ENCODE measurements at regions not wholly inside any gene's neighbourhood (a gene's known extent, or its start where the extent isn't known, plus 50 kb on each side); places are given as distances from the start of the nearest gene placed in this dataset.
"Not testable (repeated sequence)": the region's sequence is repeated elsewhere in the genome, so short reads cannot be mapped to it uniquely, and the experiment has no call there.

- DNase-seq (ENCODE audit: low spot score in 2 of 2): no peak
- no peaks in the 10 kb centered on the region for H3K36me3 Mint-ChIP-seq
- no peaks in the 10 kb centered on the region for H3K9me3 Mint-ChIP-seq
- no peaks in the 10 kb centered on the region for H3K4me1 Mint-ChIP-seq
- peaks cover 7% of the 10 kb centered on the region for H3K27me3 Mint-ChIP-seq
- no peak for ATAC-seq (ENCODE audit: low read depth)
- H3K4me3 Mint-ChIP-seq: no peak overlapping the region
- no peak overlapping the region for H3K27ac Mint-ChIP-seq
These were observed 114.7 kb upstream of the OTOS start for GRCh38 chr2:240255165-240255491.

GRCh38 chr2:240255811-240256703, 115.6 kb upstream of the OTOS start:
- H3K36me3 Mint-ChIP-seq: no peaks in the 10 kb centered on the region
- peaks cover 2% of the 10 kb centered on the region for H3K9me3 Mint-ChIP-seq
- DNase-seq (ENCODE audit: low spot score in 2 of 2) (no peak), ATAC-seq (ENCODE audit: low read depth) (no peak)
- no peak overlapping the region for H3K4me3 Mint-ChIP-seq
- H3K4me1 Mint-ChIP-seq: no peaks in the 10 kb centered on the region
- peaks cover 6% of the 10 kb centered on the region for H3K27me3 Mint-ChIP-seq
- H3K27ac Mint-ChIP-seq: no peak overlapping the region

DNA sequence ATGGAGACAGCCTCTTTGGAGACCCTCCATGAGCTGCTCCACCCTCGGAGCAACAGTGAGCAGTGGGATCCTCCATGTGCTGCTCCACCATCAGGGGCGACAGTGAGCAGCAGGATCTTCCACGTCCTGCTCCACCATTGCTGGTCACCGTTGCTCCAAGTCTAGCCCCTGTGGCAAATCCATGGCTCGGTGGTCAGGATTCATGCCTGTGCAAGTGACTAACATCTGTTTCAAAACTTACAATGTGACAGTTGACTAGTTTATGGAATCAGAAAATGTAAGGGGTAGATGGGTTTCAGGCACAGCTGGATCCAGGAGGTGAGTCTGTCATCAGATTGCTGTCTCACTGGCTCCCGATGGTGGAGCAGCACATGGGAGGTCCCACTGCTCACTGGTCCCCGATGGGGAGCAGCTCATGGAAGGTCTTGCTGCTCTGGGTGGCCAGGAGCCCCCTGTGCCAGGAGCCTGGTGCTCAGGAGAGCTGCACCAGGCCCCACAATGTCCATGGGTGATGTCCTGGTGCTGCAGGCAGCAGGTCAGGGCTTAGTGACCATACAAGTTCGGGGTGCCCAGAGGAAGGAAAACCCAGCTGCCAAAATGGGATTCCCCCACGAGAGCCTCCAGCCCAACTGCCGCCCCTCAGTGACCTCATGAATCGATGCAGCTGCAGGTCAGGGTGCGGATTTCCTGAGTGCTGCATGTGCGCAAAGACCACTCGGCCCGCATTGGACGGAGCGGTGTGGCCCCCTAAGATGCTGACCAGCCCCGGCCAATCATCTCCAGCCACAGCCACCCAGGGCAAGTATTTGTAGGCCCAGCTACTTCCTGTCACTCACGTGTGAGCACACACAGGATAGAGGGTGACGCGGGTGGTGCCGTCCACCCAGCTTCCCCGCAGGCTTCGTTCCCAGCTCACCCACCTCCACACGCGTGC, 116.5 kb upstream of the OTOS start:
- DNase-seq (ENCODE audit: low spot score in 2 of 2) (no peak), ATAC-seq (ENCODE audit: low read depth) (no peak)
- H3K9me3 Mint-ChIP-seq: peaks cover 7% of the 10 kb centered on the region
- H3K4me1 Mint-ChIP-seq: no peaks in the 10 kb centered on the region
- peaks cover 6% of the 10 kb centered on the region for H3K27me3 Mint-ChIP-seq
- H3K36me3 Mint-ChIP-seq: no peaks in the 10 kb centered on the region
- no peak overlapping the region for H3K4me3 Mint-ChIP-seq
- no peak overlapping the region for H3K27ac Mint-ChIP-seq

DNA sequence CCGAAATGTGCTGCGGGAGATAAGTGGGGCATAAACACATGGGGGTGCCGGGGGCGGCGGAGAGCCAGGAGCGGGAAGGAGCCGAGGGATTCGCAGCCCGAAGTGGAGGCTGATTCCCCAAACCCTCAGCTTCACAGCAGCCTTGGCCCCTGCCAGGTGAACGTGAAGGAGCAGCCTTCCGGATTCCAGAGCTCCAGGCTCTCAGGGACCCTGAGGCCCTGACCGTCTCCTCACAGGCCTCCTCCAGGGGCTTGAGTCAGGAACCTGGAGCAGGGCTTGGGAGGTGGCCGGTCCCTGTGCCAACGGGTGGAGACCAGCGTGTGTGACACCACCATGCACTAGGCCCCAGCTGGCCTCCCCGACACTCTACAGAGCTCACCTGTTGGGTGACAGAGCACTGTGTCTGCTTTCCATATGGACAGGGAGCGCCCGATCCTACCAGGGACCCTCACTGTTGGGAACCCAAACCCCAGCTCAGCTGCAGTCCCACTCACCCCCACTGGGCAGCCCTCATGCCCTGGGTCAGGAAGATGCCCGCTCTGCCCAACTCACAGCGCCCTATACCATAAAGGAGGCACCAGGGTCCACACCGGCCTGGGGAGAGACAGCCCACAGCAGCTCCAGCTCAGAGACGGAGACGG, 117.6 kb upstream of the OTOS start:
- Mint-ChIP-seq H3K27ac (no peak overlapping the region), H3K9me3 (peaks cover 11% of the 10 kb centered on the region), H3K4me3 (no peak overlapping the region), H3K4me1 (no peaks in the 10 kb centered on the region), H3K27me3 (peaks cover 6% of the 10 kb centered on the region), H3K36me3 (no peaks in the 10 kb centered on the region)
- ATAC-seq (ENCODE audit: low read depth) (no peak), DNase-seq (ENCODE audit: low spot score in 2 of 2) (no peak)

GRCh38 chr2:240258685-240259084, 118.2 kb upstream of the OTOS start:
- H3K36me3 Mint-ChIP-seq: no peaks in the 10 kb centered on the region
- peaks cover 4% of the 10 kb centered on the region for H3K27me3 Mint-ChIP-seq
- DNase-seq (ENCODE audit: low spot score in 2 of 2) (no peak), ATAC-seq (ENCODE audit: low read depth) (no peak)
- H3K4me1 Mint-ChIP-seq: no peaks in the 10 kb centered on the region
- no peak overlapping the region for H3K27ac Mint-ChIP-seq
- no peak overlapping the region for H3K4me3 Mint-ChIP-seq
- peaks cover 15% of the 10 kb centered on the region for H3K9me3 Mint-ChIP-seq

- Mint-ChIP-seq H3K27ac (no peak overlapping the region), H3K9me3 (peaks cover 19% of the 10 kb centered on the region), H3K4me3 (no peak overlapping the region), H3K27me3 (peaks cover 4% of the 10 kb centered on the region), H3K36me3 (no peaks in the 10 kb centered on the region), H3K4me1 (no peaks in the 10 kb centered on the region)
- DNase-seq (ENCODE audit: low spot score in 2 of 2): no peak
- no peak for ATAC-seq (ENCODE audit: low read depth)
These were observed 118.9 kb upstream of the OTOS start for GRCh38 chr2:240259201-240259923.

GRCh38 chr2:240259924-240260529, 119.6 kb upstream of the OTOS start:
- Mint-ChIP-seq H3K9me3 (peaks cover 22% of the 10 kb centered on the region), H3K27me3 (peaks cover 4% of the 10 kb centered on the region), H3K4me3 (no peak overlapping the region), H3K4me1 (no peaks in the 10 kb centered on the region), H3K36me3 (no peaks in the 10 kb centered on the region), H3K27ac (no peak overlapping the region)
- no peak for DNase-seq (ENCODE audit: low spot score in 2 of 2)
- ATAC-seq (ENCODE audit: low read depth): no peak

GRCh38 chr2:240260664-240261063, 120.2 kb upstream of the OTOS start:
- no peaks in the 10 kb centered on the region for H3K27me3 Mint-ChIP-seq
- no peak overlapping the region for H3K27ac Mint-ChIP-seq
- H3K4me3 Mint-ChIP-seq: no peak overlapping the region
- no peak for DNase-seq (ENCODE audit: low spot score in 2 of 2)
- ATAC-seq (ENCODE audit: low read depth): no peak
- no peaks in the 10 kb centered on the region for H3K36me3 Mint-ChIP-seq
- peaks cover 26% of the 10 kb centered on the region for H3K9me3 Mint-ChIP-seq
- no peaks in the 10 kb centered on the region for H3K4me1 Mint-ChIP-seq

GRCh38 chr2:240262578-240262977, 122.1 kb upstream of the OTOS start:
- not testable (repeated sequence) for H3K27me3 Mint-ChIP-seq; H3K4me3 Mint-ChIP-seq; H3K36me3 Mint-ChIP-seq; ATAC-seq (ENCODE audit: low read depth); H3K4me1 Mint-ChIP-seq; H3K27ac Mint-ChIP-seq; DNase-seq (ENCODE audit: low spot score in 2 of 2)
- H3K9me3 Mint-ChIP-seq: peaks cover 28% of the 10 kb centered on the region

DNA sequence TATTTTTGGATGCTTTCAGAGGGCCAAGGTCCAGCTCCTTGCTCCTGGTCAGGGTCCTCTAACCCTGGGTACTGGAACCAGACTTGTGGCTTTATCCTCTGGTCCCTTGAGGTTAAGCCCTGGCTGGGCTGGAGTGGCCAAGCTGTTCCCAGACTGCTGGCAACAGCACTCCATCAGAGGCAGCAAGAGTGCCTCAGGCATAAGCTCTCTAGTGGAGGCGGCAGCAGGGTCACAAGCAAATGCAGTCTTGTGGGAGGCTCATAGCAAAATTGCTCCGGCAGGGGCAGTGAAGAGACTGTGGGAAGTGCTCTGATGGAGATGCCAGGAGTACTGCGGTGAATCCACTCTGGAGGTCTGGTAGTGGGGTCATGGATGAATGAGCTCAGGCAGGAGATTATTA, 128.9 kb upstream of the OTOS start:
- DNase-seq (ENCODE audit: low spot score in 2 of 2) (no peak), ATAC-seq (ENCODE audit: low read depth) (no peak)
- Mint-ChIP-seq H3K4me3 (no peak overlapping the region), H3K36me3 (no peaks in the 10 kb centered on the region), H3K27me3 (peaks cover 16% of the 10 kb centered on the region), H3K4me1 (no peaks in the 10 kb centered on the region), H3K27ac (no peak overlapping the region), H3K9me3 (peaks cover 17% of the 10 kb centered on the region)

GRCh38 chr2:240269886-240270285, 129.4 kb upstream of the OTOS start:
- no peaks in the 10 kb centered on the region for H3K4me1 Mint-ChIP-seq
- H3K27me3 Mint-ChIP-seq: peaks cover 18% of the 10 kb centered on the region
- H3K9me3 Mint-ChIP-seq: peaks cover 14% of the 10 kb centered on the region
- no peak overlapping the region for H3K4me3 Mint-ChIP-seq
- H3K36me3 Mint-ChIP-seq: no peaks in the 10 kb centered on the region
- no peak overlapping the region for H3K27ac Mint-ChIP-seq
- ATAC-seq (ENCODE audit: low read depth) (no peak), DNase-seq (ENCODE audit: low spot score in 2 of 2) (no peak)

GRCh38 chr2:240271716-240272341, 131.4 kb upstream of the OTOS start:
- peaks cover 22% of the 10 kb centered on the region for H3K27me3 Mint-ChIP-seq
- H3K9me3 Mint-ChIP-seq: peaks cover 10% of the 10 kb centered on the region
- DNase-seq (ENCODE audit: low spot score in 2 of 2): no peak
- no peak overlapping the region for H3K4me3 Mint-ChIP-seq
- H3K27ac Mint-ChIP-seq: no peak overlapping the region
- no peaks in the 10 kb centered on the region for H3K36me3 Mint-ChIP-seq
- no peak for ATAC-seq (ENCODE audit: low read depth)
- no peaks in the 10 kb centered on the region for H3K4me1 Mint-ChIP-seq

DNA sequence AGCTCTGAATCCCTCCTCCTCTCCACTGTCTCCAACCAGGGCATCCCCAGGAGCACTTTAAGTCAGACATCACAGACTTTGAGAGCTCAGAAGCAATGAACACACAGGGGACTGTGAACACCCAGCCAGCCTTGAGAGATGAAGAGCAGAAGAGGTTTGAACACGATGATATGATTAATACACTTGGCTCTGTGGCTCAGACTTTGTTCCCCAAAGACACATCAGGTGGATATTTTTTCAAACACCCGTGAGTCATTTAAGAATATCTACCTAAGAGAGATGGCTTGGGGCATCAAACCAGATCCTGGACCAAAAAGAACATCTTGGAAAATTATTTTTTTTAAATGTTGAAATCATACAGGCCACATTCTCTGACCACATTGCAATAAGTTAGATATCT, 134.9 kb upstream of the OTOS start:
- peaks cover 8% of the 10 kb centered on the region for H3K9me3 Mint-ChIP-seq
- ATAC-seq (ENCODE audit: low read depth) (no peak), DNase-seq (ENCODE audit: low spot score in 2 of 2) (no peak)
- no peaks in the 10 kb centered on the region for H3K4me1 Mint-ChIP-seq
- no peak overlapping the region for H3K4me3 Mint-ChIP-seq
- H3K27me3 Mint-ChIP-seq: peaks cover 17% of the 10 kb centered on the region
- no peaks in the 10 kb centered on the region for H3K36me3 Mint-ChIP-seq
- no peak overlapping the region for H3K27ac Mint-ChIP-seq

Measured in memory B cell (primary cell).